Hepatocyte (in vitro differentiated cells): ENCODE measurements at regions not wholly inside any gene's neighbourhood (a gene's known extent, or its start where the extent isn't known, plus 50 kb on each side); places are given as distances from the start of the nearest gene placed in this dataset.

Experiments used
- DNase-seq: peaks from one replicate; pipeline ENCODE4 v3.0.0-alpha.2; 2016; ENCODE audit warnings: low spot score
- H2AFZ ChIP-seq: fragments of 200-600 bp; sonication (generic); 2 replicates; pipeline ENCODE4 v1.6.0; 2016; ENCODE audit warnings: antibody characterized with exemption, mild to moderate bottlenecking
- H3K27ac ChIP-seq: fragments of 200-600 bp; sonication (generic); 2 replicates; pipeline ENCODE4 v1.5.1; 2016; ENCODE audit warnings: mild to moderate bottlenecking
- H3K27me3 ChIP-seq: fragments of 200-600 bp; sonication (generic); 2 replicates; pipeline ENCODE4 v1.6.1; 2016
- H3K36me3 ChIP-seq: fragments of 200-600 bp; sonication (generic); replicated peaks from 2 replicates; pipeline ENCODE4 v1.5.1; 2016; ENCODE audit warnings: low read depth; ENCODE audit not compliant: insufficient read depth
- H3K4me1 ChIP-seq: fragments of 200-600 bp; sonication (generic); 2 replicates; pipeline ENCODE4 v1.5.1; 2016; ENCODE audit warnings: mild to moderate bottlenecking, moderate library complexity; ENCODE audit not compliant: insufficient read depth
- H3K4me2 ChIP-seq: fragments of 200-600 bp; sonication (generic); 2 replicates; pipeline ENCODE4 v1.6.0; 2016
- H3K4me3 ChIP-seq: fragments of 200-600 bp; sonication (generic); 2 replicates; pipeline ENCODE4 v1.5.1; 2016; ENCODE audit warnings: mild to moderate bottlenecking
- H3K79me2 ChIP-seq: fragments of 200-600 bp; sonication (generic); 2 replicates; pipeline ENCODE4 v1.6.0; 2017; ENCODE audit warnings: mild to moderate bottlenecking
- H3K9me2 ChIP-seq: fragments of 200-600 bp; sonication (generic); replicated peaks from 2 replicates; pipeline ENCODE4 v1.6.0; 2017; ENCODE audit warnings: mild to moderate bottlenecking; ENCODE audit not compliant: insufficient read depth
- H3K9me3 ChIP-seq: fragments of 200-600 bp; sonication (generic); 2 replicates; pipeline ENCODE4 v1.5.1; 2016; ENCODE audit warnings: low read depth, mild to moderate bottlenecking
- H4K20me1 ChIP-seq: fragments of 200-600 bp; sonication (generic); 2 replicates; pipeline ENCODE4 v1.6.0; 2016; ENCODE audit warnings: mild to moderate bottlenecking; ENCODE audit not compliant: insufficient read depth, poor library complexity, severe bottlenecking
- EZH2 ChIP-seq: fragments of 200-600 bp; sonication (generic); IDR thresholded peaks from 2 replicates; pipeline ENCODE4 v1.6.1; 2016; ENCODE audit warnings: antibody characterized with exemption, mild to moderate bottlenecking, borderline replicate concordance
- EZH2phosphoT487 ChIP-seq: fragments of 200-600 bp; sonication (generic); IDR thresholded peaks from one replicate; pipeline ENCODE4 v1.6.1; 2018; ENCODE audit warnings: antibody characterized with exemption, mild to moderate bottlenecking, low read depth, moderate library complexity; ENCODE audit not compliant: unreplicated experiment, severe bottlenecking
- WGBS: methylation state at CpG from one replicate; pipeline ENCODE4 v1.1.6; 2016; ENCODE audit warnings: low lambda C conversion rate; ENCODE audit errors: missing lambda C conversion rate; 5-methylcytosine and 5-hydroxymethylcytosine counted together
- TF ChIP-seq, protein P1 (sequence below): fragments of 200-600 bp; sonication (generic); IDR thresholded peaks from 2 replicates; pipeline ENCODE4 v1.5.1; 2016; ENCODE audit warnings: antibody characterized with exemption, mild to moderate bottlenecking; ENCODE audit not compliant: poor library complexity

DNA sequence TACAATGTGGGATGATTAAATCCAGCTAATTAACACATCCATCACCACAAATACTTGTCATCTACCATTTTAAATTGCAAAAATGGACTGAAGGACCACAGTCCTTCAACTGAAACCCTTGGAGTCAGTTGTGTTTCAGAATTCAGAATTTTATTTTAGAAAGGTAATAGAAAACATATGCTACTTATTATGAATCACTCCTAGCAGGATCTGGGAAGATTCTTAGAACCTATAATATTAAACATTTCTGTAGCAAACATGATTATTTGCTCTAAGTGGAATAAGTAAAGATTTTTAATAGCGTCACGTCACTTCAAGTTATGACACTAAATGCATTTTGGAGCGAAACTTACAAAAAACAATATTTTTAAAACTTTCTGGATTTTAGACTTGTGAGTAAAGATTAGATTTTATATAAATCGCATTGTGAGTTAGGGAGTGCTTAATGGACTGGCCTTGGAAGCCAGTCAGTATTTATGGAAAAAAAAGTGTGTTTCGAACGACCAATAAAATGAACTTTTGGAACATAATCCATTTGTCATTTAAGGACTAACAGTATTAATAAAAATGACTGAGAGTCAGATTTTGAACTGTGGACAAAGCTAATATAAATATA, 71.8 kb upstream of the PHACTR2 start:
- DNase-seq: no peak
- no peak overlapping the region for H3K4me2 ChIP-seq
- no peaks in the 10 kb centered on the region for H3K36me3 ChIP-seq
- no peak for TF ChIP-seq EZH2
- no peak for TF ChIP-seq EZH2phosphoT487
- TF ChIP-seq, protein P1, sequence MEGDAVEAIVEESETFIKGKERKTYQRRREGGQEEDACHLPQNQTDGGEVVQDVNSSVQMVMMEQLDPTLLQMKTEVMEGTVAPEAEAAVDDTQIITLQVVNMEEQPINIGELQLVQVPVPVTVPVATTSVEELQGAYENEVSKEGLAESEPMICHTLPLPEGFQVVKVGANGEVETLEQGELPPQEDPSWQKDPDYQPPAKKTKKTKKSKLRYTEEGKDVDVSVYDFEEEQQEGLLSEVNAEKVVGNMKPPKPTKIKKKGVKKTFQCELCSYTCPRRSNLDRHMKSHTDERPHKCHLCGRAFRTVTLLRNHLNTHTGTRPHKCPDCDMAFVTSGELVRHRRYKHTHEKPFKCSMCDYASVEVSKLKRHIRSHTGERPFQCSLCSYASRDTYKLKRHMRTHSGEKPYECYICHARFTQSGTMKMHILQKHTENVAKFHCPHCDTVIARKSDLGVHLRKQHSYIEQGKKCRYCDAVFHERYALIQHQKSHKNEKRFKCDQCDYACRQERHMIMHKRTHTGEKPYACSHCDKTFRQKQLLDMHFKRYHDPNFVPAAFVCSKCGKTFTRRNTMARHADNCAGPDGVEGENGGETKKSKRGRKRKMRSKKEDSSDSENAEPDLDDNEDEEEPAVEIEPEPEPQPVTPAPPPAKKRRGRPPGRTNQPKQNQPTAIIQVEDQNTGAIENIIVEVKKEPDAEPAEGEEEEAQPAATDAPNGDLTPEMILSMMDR: no peak
- no peak overlapping the region for H3K27ac ChIP-seq
- no peaks in the 10 kb centered on the region for H4K20me1 ChIP-seq
- peaks cover 13% of the 10 kb centered on the region for H3K79me2 ChIP-seq
- H3K4me1 ChIP-seq: peaks cover 11% of the 10 kb centered on the region
- H2AFZ ChIP-seq: no peak overlapping the region
- no peaks in the 10 kb centered on the region for H3K9me2 ChIP-seq
- H3K27me3 ChIP-seq: no peaks in the 10 kb centered on the region
- 66% methylated on average over 6 of the region's 6 CpGs for WGBS
- no peaks in the 10 kb centered on the region for H3K9me3 ChIP-seq
- no peak overlapping the region for H3K4me3 ChIP-seq

- Histone ChIP-seq H3K27me3 (no peaks in the 10 kb centered on the region), H3K9me3 (no peaks in the 10 kb centered on the region), H3K4me1 (peaks cover 11% of the 10 kb centered on the region), H3K4me2 (no peak overlapping the region), H2AFZ (no peak overlapping the region), H3K79me2 (peaks cover 15% of the 10 kb centered on the region), H3K9me2 (no peaks in the 10 kb centered on the region), H3K4me3 (no peak overlapping the region), H3K27ac (no peak overlapping the region), H3K36me3 (no peaks in the 10 kb centered on the region), H4K20me1 (no peaks in the 10 kb centered on the region)
- WGBS: 65% methylated on average over 1 of the region's 1 CpG
- DNase-seq: no peak
- TF ChIP-seq EZH2phosphoT487 (no peak), EZH2 (no peak)
- TF ChIP-seq, protein P1: no peak
Observed at GRCh38 chr6:143603455-143603854, 74.3 kb upstream of the PHACTR2 start.

DNA sequence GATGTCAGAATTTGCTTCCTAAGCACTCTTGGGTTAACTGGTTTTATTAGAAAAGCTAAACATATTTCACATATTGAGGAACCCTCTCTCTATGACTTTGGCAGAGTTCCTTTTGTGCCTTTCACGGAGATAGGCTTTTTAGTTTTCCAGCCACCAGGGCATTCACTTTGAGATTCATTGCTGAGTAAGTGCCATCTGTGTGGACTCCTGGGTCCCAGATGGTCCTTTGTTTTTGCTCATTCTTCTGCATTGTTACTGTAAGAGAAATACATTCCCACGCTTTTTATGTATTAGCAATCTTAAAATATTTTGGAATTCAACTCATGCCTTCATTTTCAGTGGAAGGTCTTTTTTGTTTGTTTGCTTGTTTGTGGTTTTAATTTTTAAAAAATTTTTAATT, 76.3 kb upstream of the PHACTR2 start:
- no peaks in the 10 kb centered on the region for H3K36me3 ChIP-seq
- 74% methylated on average over 2 of the region's 2 CpGs for WGBS
- H3K9me3 ChIP-seq: no peaks in the 10 kb centered on the region
- H3K9me2 ChIP-seq: no peaks in the 10 kb centered on the region
- H3K27me3 ChIP-seq: no peaks in the 10 kb centered on the region
- no peaks in the 10 kb centered on the region for H4K20me1 ChIP-seq
- H3K4me1 ChIP-seq: no peaks in the 10 kb centered on the region
- H3K4me3 ChIP-seq: no peak overlapping the region
- H2AFZ ChIP-seq: no peak overlapping the region
- no peak for TF ChIP-seq EZH2phosphoT487
- TF ChIP-seq EZH2: no peak
- TF ChIP-seq, protein P1: no peak
- H3K79me2 ChIP-seq: peaks cover 8% of the 10 kb centered on the region
- H3K4me2 ChIP-seq: no peak overlapping the region
- no peak for DNase-seq
- H3K27ac ChIP-seq: no peak overlapping the region

DNA sequence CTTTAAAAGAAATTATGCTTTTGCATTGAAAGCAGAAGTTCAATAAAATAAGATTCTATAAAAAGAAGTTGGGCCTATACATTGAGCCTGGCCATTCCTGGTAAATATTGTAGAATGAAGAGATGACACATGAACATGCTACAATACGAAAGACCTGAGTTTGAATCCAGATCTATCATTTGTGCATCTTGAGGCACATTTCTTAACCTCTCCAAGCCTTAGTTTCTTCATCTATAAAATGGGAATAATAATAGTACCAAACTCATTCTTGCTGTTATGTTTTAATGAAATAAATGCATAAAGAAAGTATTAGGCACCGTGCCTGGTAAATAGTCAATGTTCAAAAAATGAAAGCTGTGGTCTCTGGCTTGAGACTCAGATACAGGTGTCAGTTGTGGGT, 76.9 kb upstream of the PHACTR2 start:
- no peak overlapping the region for H3K4me2 ChIP-seq
- H3K27ac ChIP-seq: no peak overlapping the region
- H2AFZ ChIP-seq: no peak overlapping the region
- no peaks in the 10 kb centered on the region for H4K20me1 ChIP-seq
- H3K4me1 ChIP-seq: no peaks in the 10 kb centered on the region
- TF ChIP-seq EZH2phosphoT487: no peak
- TF ChIP-seq, protein P1: no peak
- no peak for TF ChIP-seq EZH2
- DNase-seq: no peak
- H3K9me2 ChIP-seq: no peaks in the 10 kb centered on the region
- WGBS: 82% methylated on average over 2 of the region's 2 CpGs
- no peaks in the 10 kb centered on the region for H3K27me3 ChIP-seq
- H3K36me3 ChIP-seq: no peaks in the 10 kb centered on the region
- no peak overlapping the region for H3K4me3 ChIP-seq
- H3K9me3 ChIP-seq: no peaks in the 10 kb centered on the region
- peaks cover 8% of the 10 kb centered on the region for H3K79me2 ChIP-seq
